ENCODE measurements at regions not wholly inside any gene's neighbourhood (a gene's known extent, or its start where the extent isn't known, plus 50 kb on each side); places are given as distances from the start of the nearest gene placed in this dataset.

DNA sequence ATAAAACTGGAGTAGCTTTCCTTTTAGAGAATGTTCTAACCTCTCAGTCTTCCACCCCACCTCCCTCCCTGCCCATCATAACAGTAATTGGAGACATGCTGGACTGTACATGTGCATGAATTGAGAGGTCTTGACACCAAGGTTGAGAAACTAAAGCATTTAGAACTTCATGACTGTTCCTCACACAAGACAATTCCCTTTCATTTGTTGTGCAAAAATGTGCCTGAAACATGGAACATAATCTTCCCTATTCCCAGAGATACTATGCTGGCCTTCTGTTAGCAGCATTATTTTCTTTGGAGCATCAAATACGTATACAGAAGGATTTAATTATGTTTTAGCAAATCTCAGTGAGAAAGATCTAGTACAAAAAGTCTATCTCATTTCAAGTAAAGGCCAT is 97.5 kb upstream of the KCNE2 start:
- Mint-ChIP-seq H3K4me3 (no peak overlapping the region), H3K4me1 (ENCODE audit: low read depth) (no peaks in the 10 kb centered on the region), H3K9me3 (peaks cover 13% of the 10 kb centered on the region), H3K27me3 (ENCODE audit: insufficient read depth) (peaks cover 7% of the 10 kb centered on the region), H3K36me3 (ENCODE audit: low read depth) (peaks cover 8% of the 10 kb centered on the region), H3K27ac (no peak overlapping the region)
- no peak for DNase-seq (ENCODE audit: low spot score)
- intact Hi-C loops (cut with micrococcal nuclease), result no loop called here

- Mint-ChIP-seq H3K27ac (no peak overlapping the region), H3K36me3 (ENCODE audit: low read depth) (peaks cover 2% of the 10 kb centered on the region), H3K4me1 (ENCODE audit: low read depth) (no peaks in the 10 kb centered on the region), H3K9me3 (peaks cover 6% of the 10 kb centered on the region), H3K4me3 (no peak overlapping the region), H3K27me3 (ENCODE audit: insufficient read depth) (peaks cover 15% of the 10 kb centered on the region)
- intact Hi-C loops (cut with micrococcal nuclease), result no loop called here
- DNase-seq (ENCODE audit: low spot score), result no peak
Measured at GRCh38 chr21:34268493-34268892, 95.3 kb upstream of the KCNE2 start.

DNA sequence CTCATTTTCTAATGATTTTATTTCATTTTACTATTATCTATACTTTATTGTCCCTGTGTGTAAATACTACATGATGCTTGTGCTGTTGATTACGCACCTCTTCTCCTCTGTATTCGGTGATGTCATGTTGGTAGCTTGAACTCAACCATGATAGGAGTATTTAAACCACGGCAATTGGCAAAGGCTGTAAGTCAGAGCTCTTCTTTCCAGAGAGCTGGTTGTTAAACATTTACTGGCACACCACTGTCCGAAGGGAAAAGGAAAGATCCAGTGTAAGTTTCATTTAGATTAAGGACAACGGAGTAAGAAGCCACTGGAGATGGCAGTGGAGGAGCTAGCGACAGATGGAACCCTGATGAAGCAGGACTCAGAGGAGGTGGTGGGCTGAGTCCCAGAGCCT is 93.4 kb upstream of the KCNE2 start:
- H3K4me1 Mint-ChIP-seq (ENCODE audit: low read depth), result no peaks in the 10 kb centered on the region
- H3K27me3 Mint-ChIP-seq (ENCODE audit: insufficient read depth), result peaks cover 12% of the 10 kb centered on the region
- no peaks in the 10 kb centered on the region for H3K9me3 Mint-ChIP-seq
- intact Hi-C loops (cut with micrococcal nuclease), result no loop called here
- H3K36me3 Mint-ChIP-seq (ENCODE audit: low read depth), result no peaks in the 10 kb centered on the region
- DNase-seq (ENCODE audit: low spot score), result no peak
- no peak overlapping the region for H3K4me3 Mint-ChIP-seq
- no peak overlapping the region for H3K27ac Mint-ChIP-seq

GRCh38 chr21:34271189-34271851 is 92.5 kb upstream of the KCNE2 start:
- H3K4me3 Mint-ChIP-seq, result no peak overlapping the region
- no peaks in the 10 kb centered on the region for H3K4me1 Mint-ChIP-seq (ENCODE audit: low read depth)
- intact Hi-C loops (cut with micrococcal nuclease), result no loop called here
- no peaks in the 10 kb centered on the region for H3K9me3 Mint-ChIP-seq
- H3K36me3 Mint-ChIP-seq (ENCODE audit: low read depth), result no peaks in the 10 kb centered on the region
- no peak for DNase-seq (ENCODE audit: low spot score)
- H3K27ac Mint-ChIP-seq, result no peak overlapping the region
- H3K27me3 Mint-ChIP-seq (ENCODE audit: insufficient read depth), result peaks cover 12% of the 10 kb centered on the region

GRCh38 chr21:34272321-34272720 is 91.5 kb upstream of the KCNE2 start:
- H3K27me3 Mint-ChIP-seq (ENCODE audit: insufficient read depth), result peaks cover 11% of the 10 kb centered on the region
- peaks cover 6% of the 10 kb centered on the region for H3K9me3 Mint-ChIP-seq
- H3K27ac Mint-ChIP-seq, result no peak overlapping the region
- H3K36me3 Mint-ChIP-seq (ENCODE audit: low read depth), result peaks cover 4% of the 10 kb centered on the region
- no peak overlapping the region for H3K4me3 Mint-ChIP-seq
- no peak for DNase-seq (ENCODE audit: low spot score)
- peaks cover 8% of the 10 kb centered on the region for H3K4me1 Mint-ChIP-seq (ENCODE audit: low read depth)
- intact Hi-C loops (cut with micrococcal nuclease), result no loop called here

DNA sequence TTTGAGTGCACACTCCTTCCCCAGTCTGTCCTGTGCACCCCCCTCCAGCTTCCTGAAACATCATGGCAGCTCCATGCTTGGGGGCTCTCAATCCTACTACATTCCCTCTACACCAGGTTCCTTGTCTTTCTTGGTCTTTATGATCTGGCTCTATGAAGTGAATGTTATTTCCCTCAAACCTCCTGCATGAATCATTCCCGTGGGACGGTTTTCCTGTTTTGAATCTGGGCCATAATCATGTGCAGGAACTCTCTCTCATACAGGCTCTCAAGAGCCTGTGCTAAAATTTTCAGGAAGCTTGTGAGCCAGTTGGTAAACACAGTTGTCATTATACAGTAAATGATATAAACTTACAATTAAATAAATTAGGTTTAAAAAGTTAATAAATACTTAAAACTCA is 89.8 kb upstream of the KCNE2 start:
- Mint-ChIP-seq H3K36me3 (ENCODE audit: low read depth) (peaks cover 4% of the 10 kb centered on the region), H3K27me3 (ENCODE audit: insufficient read depth) (peaks cover 14% of the 10 kb centered on the region), H3K27ac (no peak overlapping the region), H3K4me1 (ENCODE audit: low read depth) (peaks cover 8% of the 10 kb centered on the region), H3K4me3 (no peak overlapping the region), H3K9me3 (peaks cover 6% of the 10 kb centered on the region)
- no peak for DNase-seq (ENCODE audit: low spot score)
- intact Hi-C loops (cut with micrococcal nuclease), result no loop called here

- H3K27ac Mint-ChIP-seq, result peak overlapping the region; percentile 24
- intact Hi-C loops (cut with micrococcal nuclease), result loop anchor here (5.0 kb wide), 1 partner anchor 70 kb away; no protein-coding TSS in a partner anchor
- H3K9me3 Mint-ChIP-seq, result peaks cover 6% of the 10 kb centered on the region
Measured at GRCh38 chr21:34276711-34277425, 86.9 kb upstream of the KCNE2 start.

DNA sequence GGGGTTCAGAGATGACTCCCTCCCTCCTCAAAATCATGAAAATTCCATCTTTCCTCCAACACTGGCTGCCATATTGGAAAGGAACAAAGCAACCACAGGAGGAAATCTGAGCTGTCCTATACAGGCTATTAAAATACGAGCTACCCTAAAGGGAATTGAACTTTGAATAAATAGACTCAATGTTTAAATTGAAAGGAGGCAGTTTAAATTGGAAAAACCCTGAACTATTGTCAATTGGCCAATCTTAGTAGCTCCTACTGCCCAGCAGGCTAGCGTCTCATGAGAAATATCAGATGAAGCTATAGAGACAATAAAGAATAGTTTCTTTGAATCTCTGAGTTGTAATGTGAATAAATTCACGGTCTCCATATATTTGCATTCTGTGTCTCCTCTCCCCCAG is 85.4 kb upstream of the KCNE2 start:
- Mint-ChIP-seq H3K27me3 (ENCODE audit: insufficient read depth) (peaks cover 3% of the 10 kb centered on the region), H3K27ac (no peak overlapping the region), H3K4me3 (no peak overlapping the region), H3K36me3 (ENCODE audit: low read depth) (peaks cover 4% of the 10 kb centered on the region), H3K4me1 (ENCODE audit: low read depth) (peaks cover 8% of the 10 kb centered on the region), H3K9me3 (peaks cover 6% of the 10 kb centered on the region)
- no peak for DNase-seq (ENCODE audit: low spot score)
- intact Hi-C loops (cut with micrococcal nuclease), result loop anchor here (5.0 kb wide), 1 partner anchor 69 kb away; no protein-coding TSS in a partner anchor

More at GRCh38 chr21:34276711-34277425, 86.9 kb upstream of the KCNE2 start:
- Mint-ChIP-seq H3K4me3 (no peak overlapping the region), H3K27me3 (ENCODE audit: insufficient read depth) (peaks cover 8% of the 10 kb centered on the region), H3K4me1 (ENCODE audit: low read depth) (peaks cover 8% of the 10 kb centered on the region), H3K36me3 (ENCODE audit: low read depth) (peaks cover 4% of the 10 kb centered on the region)
- peak; percentile 20 for DNase-seq (ENCODE audit: low spot score)

GRCh38 chr21:34279285-34279684 is 84.5 kb upstream of the KCNE2 start:
- intact Hi-C loops (cut with micrococcal nuclease), result loop anchor here (5.0 kb wide), 1 partner anchor 68 kb away; no protein-coding TSS in a partner anchor
- DNase-seq (ENCODE audit: low spot score), result no peak
- Mint-ChIP-seq H3K27ac (no peak overlapping the region), H3K27me3 (ENCODE audit: insufficient read depth) (peaks cover 5% of the 10 kb centered on the region), H3K4me3 (no peak overlapping the region), H3K9me3 (peaks cover 6% of the 10 kb centered on the region), H3K4me1 (ENCODE audit: low read depth) (peaks cover 8% of the 10 kb centered on the region), H3K36me3 (ENCODE audit: low read depth) (peaks cover 4% of the 10 kb centered on the region)

GRCh38 chr21:34279883-34280282 is 83.9 kb upstream of the KCNE2 start:
- peaks cover 10% of the 10 kb centered on the region for H3K9me3 Mint-ChIP-seq
- peaks cover 8% of the 10 kb centered on the region for H3K4me1 Mint-ChIP-seq (ENCODE audit: low read depth)
- intact Hi-C loops (cut with micrococcal nuclease), result loop anchor here (5.0 kb wide), 1 partner anchor 67 kb away; no protein-coding TSS in a partner anchor
- peaks cover 7% of the 10 kb centered on the region for H3K27me3 Mint-ChIP-seq (ENCODE audit: insufficient read depth)
- H3K36me3 Mint-ChIP-seq (ENCODE audit: low read depth), result peaks cover 4% of the 10 kb centered on the region
- DNase-seq (ENCODE audit: low spot score), result no peak
- no peak overlapping the region for H3K27ac Mint-ChIP-seq
- H3K4me3 Mint-ChIP-seq, result no peak overlapping the region

GRCh38 chr21:34280389-34280795 is 83.4 kb upstream of the KCNE2 start:
- no peak for DNase-seq (ENCODE audit: low spot score)
- H3K4me3 Mint-ChIP-seq, result no peak overlapping the region
- peaks cover 8% of the 10 kb centered on the region for H3K4me1 Mint-ChIP-seq (ENCODE audit: low read depth)
- H3K36me3 Mint-ChIP-seq (ENCODE audit: low read depth), result peaks cover 4% of the 10 kb centered on the region
- peaks cover 9% of the 10 kb centered on the region for H3K27me3 Mint-ChIP-seq (ENCODE audit: insufficient read depth)
- H3K9me3 Mint-ChIP-seq, result peaks cover 12% of the 10 kb centered on the region
- H3K27ac Mint-ChIP-seq, result no peak overlapping the region
- intact Hi-C loops (cut with micrococcal nuclease), result no loop called here

DNA sequence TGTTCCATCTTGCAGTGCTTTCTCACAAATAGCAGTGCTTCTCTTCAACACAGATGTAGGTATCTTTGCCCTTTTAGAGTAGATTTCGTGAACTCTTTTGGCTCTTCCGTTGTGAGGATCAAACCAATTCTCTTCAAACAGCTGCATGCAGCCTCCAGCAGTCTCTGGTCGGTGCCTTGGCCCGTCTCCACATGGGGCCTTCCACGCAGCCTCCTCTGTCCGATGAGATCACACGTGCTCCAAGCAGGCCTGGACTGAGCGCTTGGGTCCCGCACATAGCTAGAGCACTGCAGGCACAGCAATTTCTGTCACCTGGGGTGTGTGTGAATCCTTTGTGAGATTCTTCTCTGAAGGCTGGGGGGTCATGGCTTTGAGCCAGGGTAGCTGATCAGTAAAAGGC is 82.8 kb upstream of the KCNE2 start:
- H3K27ac Mint-ChIP-seq, result no peak overlapping the region
- H3K4me3 Mint-ChIP-seq, result no peak overlapping the region
- H3K9me3 Mint-ChIP-seq, result peaks cover 13% of the 10 kb centered on the region
- intact Hi-C loops (cut with micrococcal nuclease), result no loop called here
- peaks cover 9% of the 10 kb centered on the region for H3K27me3 Mint-ChIP-seq (ENCODE audit: insufficient read depth)
- DNase-seq (ENCODE audit: low spot score), result no peak
- peaks cover 8% of the 10 kb centered on the region for H3K4me1 Mint-ChIP-seq (ENCODE audit: low read depth)
- peaks cover 4% of the 10 kb centered on the region for H3K36me3 Mint-ChIP-seq (ENCODE audit: low read depth)

DNA sequence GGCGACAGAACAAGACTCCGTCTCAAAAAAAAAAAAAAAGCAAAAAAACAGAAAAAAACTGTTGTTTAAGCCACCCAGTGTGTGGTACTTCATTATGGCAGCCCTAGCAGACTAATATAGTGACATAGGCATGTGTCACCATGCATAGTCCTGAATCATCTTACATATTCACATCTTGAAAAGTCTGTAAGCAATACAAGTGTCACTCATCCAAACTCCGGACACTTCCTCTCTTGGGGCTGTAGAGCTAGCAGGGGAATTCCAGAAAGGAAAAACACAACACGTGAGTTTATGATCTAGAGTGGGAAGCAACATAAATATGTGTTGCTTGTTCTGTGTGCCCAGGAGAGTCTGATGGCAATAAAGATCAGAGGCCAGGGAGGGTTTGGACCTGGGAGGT is 81.6 kb upstream of the KCNE2 start:
- Mint-ChIP-seq H3K4me1 (ENCODE audit: low read depth) (peaks cover under 1% of the 10 kb centered on the region), H3K27me3 (ENCODE audit: insufficient read depth) (peaks cover 9% of the 10 kb centered on the region), H3K9me3 (peaks cover 14% of the 10 kb centered on the region), H3K36me3 (ENCODE audit: low read depth) (no peaks in the 10 kb centered on the region), H3K27ac (no peak overlapping the region), H3K4me3 (no peak overlapping the region)
- no peak for DNase-seq (ENCODE audit: low spot score)
- intact Hi-C loops (cut with micrococcal nuclease), result no loop called here

Data from activated T-helper 1 cell treated with anti-CD3 and anti-CD28 coated beads, Interleukin-12 subunit alpha, Interleukin-12 subunit beta, Interleukin-2, Interleukin-4 antibody, amounts not matched to agents 30 ng/mL and 10 ng/mL and 1 ng/mL, durations not matched to agents 14 hours and 24 hours and 36 hours (primary cell).